HG02943 (cell line): ENCODE measurements at regions not wholly inside any gene's neighbourhood (a gene's known extent, or its start where the extent isn't known, plus 50 kb on each side); places are given as distances from the start of the nearest gene placed in this dataset.

ENCODE experiments used
- ATAC-seq: cut with Tn5 transposase; IDR thresholded peaks from one replicate; pipeline ENCODE4 v1.9.1; 2021; ENCODE audit warnings: mild to moderate bottlenecking, low read depth, moderate library complexity; ENCODE audit not compliant: unreplicated experiment

DNA sequence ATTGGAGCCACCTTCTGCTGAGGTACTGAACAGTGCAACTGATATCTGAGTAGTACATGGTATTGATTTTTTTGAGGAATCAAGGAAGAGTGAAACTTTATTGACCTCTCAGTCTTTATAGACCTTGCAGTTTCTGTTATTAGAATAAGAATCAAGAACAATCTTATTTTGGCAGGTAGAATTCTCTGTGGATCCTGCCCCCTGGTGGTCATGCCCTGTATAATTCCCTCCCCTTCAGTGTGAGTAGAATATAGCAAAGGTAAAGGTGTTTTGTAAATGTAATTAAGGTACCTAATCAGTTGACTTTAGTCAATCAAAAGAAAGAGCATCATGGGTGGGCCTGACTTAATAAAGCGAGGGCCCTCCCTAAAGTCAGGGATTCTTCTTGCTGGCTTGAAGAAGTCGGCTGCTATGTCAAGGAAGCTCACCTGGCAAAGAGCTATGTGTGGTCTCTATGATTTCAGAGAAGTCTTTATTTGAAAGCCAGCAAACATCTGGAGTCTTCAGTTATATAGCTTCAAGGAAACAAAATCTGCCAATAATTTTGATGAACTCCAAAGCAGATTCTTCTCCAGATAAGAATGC lies 142.8 kb downstream of the LSM5 start:
- no peak for ATAC-seq

DNA sequence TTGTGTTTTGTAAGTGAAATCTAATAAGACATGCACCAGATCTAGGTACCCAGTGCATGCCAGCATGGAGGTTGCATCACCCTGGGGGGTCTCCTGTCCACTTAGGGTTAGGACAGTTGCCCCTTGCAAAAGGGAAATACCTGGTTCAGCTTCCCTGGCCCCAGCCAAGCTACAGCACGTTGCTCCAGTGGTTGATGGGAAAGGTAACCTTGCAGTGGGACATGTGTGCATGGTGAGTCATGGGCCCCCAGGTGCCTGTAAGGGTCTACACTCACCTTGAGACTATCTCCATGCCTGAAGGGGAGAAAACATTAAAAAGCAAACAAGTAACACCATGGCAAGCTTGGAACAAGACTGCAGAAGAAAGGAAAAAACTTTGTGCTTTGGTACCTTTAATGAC lies 143.9 kb downstream of the LSM5 start:
- no peak for ATAC-seq

DNA sequence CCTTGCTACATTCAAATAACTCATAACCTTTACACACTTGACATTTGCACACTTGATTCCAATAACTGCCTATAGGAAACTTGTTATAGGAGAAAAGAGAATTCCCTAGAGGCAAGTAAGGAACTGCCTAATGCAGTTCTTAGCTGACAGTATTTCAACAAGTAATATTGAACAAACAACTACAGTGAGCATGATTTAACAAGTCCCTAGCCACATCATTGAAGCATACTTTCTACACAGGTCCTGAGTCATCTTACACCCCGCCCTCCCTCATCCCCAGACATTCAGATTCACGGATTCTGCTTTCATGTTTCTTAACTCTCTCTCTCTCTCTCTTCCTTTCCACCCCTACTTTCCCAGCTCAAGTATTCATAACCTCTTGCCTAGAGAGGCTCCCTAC lies 153.5 kb downstream of the LSM5 start:
- ATAC-seq: no peak

DNA sequence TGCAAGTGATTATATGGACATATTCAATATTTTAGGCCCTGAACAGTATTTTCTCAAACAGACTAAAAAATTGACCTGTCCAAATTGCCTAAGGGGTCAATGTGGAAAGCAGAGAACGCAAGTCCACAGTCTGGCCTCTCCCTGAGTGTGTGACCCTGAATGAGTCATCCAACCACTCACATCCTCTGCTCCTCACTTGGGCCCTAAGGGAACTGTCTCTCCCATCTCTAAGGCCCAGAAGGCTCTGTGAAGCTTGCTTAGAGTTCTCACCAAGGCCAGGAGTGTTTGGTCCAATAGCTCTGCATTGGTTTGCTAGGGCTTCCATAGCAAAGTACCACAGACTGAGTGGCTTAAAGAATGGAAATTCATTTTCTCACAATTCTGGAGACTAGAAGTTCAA lies 155.1 kb downstream of the LSM5 start:
- ATAC-seq: no peak

DNA sequence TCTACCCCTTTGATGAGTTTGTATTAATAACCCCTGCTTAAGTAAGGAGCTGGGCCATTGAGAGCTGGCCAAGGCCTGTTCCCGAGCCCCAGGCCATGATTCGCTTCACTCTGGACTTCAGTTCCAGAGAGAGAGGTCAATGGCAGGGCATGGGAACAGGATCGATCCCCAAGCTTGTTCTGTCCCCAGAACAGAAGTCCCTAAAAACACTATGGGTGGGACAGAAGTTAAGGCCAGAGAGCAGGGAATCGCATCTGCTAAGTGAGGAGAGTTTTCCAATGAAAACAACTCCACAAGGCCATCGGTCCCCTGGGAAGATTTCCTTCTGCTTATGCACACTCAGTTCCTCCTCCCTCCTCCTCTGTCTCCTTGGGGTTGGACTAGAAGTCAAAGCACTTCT lies 159.6 kb downstream of the LSM5 start:
- ATAC-seq: no peak

DNA sequence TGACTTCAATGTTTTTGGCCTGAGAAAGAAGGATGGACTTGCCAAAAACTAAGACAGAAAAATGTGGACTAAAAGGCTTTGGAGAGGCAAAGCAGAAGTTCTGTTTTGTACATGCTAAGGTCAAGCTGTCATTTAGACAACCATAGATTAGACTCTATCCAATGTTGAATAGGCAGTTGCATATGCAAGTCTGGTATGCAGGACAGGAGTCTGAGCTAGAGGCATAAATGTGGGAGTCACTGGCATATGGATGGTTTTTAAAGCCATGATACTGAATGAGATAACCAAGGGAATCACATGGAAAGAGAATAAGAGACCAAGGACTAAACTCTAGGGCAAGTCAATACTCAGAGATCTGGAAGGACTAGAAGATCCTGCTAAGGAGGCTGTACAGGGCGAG lies 164.1 kb downstream of the LSM5 start:
- no peak for ATAC-seq

DNA sequence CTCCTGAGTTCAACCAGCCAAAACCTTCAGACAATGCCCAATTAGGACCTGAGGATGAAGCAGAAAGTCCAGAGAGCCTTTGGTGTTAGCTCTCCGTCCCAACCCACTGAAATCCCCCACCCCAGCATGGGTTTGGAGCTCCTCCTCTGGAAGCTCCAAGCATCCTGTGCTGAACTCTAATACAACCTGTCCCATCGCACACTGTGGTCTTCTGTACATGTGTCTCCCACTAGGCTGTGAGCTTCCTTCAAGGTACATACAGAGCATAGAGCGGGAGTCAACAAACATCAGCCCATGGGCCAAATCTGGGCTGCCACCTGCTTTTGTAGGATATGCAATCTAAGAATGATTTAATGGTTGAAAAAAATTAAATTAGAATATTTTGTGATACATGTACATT lies 166.5 kb downstream of the LSM5 start:
- no peak for ATAC-seq

DNA sequence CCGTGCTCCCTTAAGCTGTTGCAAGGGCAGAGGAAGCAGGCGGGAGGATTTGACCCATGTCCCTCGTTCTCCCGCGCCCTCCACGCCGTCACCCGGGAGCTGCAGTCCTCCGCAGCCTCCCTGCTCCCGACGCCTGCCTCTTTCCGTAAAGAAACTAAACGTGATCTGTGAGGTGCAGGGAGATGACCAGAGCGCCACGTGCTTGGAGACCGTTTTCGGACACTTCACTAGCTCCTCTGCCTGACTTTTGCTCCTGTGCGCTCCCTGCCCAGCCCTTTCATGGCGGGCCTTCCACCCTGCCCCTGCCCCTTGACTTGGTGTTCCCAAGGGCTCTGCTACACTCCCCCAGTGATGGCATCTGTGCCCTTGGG lies 171.2 kb downstream of the LSM5 start:
- ATAC-seq: no peak

DNA sequence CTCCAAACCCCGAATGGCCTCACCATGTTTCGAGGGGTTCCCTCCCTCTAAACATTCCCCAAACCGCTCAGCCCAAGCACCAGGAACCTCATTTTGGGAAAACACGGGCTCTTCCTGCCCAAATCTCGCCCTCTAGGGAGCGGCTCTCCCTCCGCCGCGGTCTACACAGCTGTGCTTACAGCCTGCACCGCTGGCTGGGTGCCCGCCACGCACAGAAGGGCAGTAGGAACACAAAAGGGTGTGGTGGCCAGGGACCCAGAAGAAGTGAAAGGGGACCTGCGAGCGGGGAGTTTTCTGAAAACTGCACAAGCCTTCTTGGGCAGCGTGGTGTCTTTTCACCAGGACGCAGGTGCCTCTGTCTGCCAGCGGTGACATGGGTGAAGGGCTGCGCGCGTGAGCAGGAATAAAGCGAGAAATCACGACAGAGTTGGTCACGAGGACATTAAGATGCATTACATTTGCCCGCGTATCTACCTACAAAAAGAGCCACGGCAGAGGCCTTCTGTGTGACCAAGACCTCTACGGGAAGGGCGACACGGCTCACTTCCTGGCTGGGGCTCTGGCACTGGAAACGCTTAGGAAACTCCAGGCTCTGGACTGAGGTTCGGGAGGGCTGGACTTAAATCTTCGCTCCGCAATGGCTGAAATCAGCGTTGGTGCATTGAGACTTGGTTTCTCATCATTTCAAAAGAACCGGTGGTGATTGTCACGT lies 171.7 kb downstream of the LSM5 start:
- ATAC-seq: no peak

DNA sequence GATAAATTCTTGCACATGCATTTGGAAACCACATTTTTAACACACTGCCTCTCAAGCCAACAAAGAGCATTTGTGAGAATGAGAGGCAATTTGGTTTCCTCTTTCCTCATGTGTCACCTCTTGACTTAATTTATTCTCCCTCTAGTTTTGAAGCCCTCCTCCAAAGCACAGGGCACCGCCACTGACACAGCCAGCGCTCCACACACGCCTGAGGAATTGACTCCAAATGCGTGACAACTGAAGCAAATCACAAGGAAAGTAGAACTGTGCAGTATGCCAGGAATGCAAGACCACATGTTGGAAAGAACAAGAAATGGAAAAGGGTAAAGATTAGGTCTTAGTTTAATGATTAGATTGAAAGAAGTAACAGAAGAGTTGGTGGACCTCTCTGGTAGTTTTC lies 173.3 kb downstream of the LSM5 start:
- ATAC-seq: no peak

DNA sequence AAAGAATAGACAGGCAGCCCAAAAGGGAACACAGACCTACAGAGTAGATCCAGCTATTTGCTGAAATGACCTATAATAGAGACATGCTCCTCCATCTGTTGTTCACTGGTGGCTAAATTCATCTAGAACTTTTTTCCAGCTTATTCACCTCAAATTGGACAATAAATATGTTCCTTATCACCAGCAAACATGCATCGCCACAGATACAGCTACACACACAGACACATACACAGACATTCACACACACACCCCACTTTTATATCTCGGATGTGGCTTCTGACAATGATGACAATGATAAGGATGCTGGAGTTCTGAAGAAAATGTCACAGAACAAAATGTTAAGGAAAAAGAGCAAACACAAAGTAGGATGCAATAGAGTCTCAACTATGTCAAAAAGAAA lies 175.4 kb downstream of the LSM5 start:
- ATAC-seq: no peak

DNA sequence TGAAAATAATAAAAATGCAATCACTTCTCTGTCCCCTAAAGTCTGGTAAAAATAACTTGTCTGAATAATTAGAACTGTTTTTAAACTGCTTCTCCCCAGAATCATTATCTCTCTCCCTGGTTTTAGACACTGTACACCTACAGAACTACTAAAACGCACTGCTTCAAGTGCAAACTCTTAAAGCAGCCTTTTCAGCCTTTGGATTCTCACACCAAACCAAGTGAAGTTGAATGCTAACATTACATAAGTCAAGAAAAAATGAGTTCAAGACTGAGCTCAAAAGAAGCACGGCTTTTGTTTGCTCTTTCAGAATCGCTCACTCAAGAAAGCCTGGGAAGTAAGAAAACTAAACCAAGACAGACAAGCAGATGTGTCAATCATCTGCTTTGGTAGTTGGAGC lies 188.8 kb downstream of the LSM5 start:
- no peak for ATAC-seq

DNA sequence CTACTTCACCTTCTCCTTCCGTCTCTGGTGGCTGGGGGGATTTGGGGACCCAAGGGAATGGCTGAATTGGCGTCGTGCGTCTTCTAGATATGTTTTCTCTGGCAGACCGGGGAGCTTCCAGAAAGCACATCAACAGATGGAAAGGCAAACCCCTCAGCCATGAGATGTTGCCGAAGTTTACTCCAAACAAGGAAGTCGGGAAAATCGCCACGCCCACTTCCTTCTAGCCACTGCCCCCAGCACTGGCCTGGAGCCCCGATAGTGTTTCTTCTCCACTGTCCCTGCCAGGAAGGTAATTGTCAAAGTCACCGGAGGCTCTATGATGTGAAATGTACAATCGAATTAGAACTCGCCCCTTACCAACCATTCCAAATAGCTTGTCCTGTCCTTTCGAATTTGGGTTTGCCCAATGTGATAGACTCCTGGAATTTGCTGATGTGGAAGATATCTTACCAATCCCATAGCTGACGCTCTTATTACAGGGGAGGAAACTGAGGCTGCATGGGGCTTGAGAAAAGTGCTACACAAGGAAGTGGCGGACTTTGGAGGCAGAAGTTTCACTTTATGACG lies 191.0 kb downstream of the LSM5 start:
- ATAC-seq: no peak

DNA sequence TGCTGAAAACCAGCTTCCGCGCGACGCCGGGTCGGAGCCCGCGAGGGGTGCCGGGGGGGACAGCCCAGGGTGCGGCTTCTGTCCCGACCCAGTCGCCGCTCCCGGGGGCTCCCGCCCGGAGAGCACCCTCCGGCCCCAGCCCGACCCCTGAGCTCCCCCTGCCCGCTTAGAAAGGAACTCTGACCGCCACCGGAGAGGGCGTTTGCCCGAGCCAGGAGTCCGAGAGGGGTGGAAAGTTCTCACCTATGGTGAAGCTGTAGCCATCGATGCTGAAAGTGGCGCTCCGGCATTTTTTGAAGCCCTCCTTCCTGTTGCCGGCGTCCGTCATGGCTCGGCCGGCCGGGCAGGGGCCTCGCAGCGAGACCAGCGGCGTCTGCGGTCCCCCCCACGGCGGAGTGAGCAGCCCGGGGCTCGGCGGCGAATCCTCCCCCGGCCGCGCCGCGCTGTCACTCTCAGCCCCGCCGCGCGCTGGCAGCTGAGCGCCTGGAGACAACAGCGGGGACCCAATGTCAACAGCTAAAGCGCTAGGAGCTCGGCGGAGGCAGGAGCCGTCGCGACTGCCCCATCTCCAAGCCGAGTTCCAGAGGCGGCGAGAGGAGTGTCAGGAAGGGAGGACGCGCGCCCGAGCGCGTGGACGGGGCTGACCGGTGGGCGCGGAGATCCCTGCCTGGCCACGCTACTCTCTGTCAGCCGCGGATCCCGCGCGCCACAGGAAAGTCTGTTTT lies 191.6 kb downstream of the LSM5 start:
- no peak for ATAC-seq

DNA sequence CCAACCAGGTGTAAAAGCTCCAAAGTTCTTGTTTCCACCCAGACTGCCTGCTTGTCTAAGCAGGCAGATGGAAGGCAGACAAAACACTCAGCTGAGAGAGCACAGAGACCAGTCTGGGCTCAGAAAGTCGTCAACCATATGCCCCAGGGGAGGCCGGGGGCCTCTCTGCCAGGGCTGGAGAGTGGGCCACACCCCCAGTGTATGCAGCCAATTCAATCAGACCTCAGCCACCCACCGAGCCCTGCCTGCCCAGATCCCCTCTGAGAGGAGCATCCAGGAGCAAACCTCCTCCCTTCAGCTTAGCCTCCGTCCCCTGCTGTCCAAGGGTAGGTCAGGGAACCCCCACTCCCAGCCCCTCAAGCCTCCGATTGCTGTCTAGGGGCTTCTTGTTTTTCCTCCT lies 196.3 kb downstream of the LSM5 start:
- ATAC-seq: no peak

DNA sequence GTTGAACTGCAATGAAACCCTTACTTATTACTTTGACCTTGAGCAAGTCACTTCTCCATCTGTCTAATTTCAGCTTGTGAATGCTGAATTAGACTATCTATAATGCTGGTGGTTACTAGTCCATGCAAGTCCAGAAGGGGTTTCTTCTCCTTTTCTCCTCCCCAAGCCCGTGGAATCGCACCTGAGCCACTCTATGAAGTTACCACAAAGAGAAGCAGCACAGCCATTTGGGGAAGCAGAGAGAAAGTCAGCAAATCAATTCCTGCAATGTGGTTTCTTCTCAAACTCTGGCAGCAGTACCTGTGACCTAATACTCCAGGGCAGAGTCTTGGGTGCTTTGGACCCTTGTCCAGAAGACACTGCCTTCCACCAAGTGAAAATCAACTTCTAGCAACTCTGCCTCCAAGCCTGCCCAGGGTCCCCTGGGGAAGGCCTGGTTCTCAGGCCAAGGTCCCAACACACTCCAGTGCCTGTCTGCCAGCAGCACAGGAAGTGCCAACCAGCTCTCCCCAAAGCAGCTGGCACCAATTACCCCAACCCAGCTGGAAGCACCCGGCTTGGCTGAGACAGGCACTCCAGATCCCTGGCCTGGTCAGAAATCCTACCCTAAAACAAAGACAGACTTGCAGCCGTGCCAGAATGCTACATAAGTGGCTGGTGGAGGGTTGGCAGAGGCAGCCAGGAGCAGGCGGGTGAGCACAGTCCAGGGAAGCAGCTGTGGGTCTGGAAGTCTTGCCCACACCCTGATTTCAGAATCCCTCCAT lies 200.3 kb downstream of the LSM5 start:
- ATAC-seq: no peak

DNA sequence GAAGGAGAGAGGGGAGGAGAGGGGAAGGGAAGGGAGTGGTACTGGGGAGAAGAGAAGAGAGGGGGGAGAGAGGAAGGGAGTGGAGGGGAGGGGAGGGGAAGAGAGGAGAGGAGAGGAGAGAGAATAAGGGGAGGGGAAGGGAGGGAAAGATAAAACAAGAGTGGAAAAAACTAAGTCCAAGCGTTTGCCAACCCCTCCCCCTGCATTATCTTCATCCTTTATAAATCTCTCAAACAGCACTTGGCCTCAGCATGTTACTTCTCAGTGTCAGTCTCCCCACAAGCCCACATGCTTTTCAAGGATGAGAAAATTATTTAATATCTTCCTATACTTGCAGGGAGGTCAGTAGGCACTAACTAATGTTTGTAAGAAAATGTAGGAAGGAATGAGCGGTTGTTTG lies 204.5 kb downstream of the LSM5 start:
- ATAC-seq: no peak

DNA sequence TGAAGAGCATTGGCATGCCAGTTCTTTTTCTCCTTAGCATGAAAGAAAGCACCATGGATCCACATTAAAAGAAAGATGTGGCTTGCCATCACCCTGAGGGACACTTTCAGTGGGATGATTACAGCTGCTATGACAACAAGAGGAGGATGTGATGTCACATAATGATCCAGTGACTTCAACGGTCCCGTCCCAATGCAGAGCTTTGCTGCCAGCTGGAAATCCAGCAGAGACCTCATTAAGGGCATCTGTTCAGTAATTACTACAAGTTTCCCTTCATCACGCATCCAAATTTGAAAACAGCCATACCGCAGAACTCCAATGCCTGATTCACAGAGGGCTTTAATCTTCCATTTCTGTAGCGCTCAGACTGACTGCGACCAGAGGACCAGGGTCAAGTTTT lies 206.6 kb downstream of the LSM5 start:
- no peak for ATAC-seq

DNA sequence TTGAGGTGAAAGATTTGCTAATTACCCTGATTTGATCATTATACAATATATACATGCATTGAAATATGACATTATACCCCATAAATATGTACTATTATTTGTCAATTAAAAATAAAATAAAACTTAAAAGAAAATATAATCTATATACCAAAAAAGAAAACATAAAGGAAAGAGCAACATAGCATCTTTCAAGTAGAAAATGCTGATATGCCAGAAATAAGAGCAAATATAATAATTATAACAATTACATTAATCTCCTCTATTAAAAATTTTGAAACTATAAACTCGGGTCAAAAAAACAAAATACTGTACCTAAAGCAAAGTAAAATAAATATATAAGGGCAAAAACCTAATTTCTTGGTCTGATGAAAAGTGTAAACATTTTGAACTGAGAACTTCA lies 209.3 kb upstream of the PDE1C start:
- no peak for ATAC-seq

DNA sequence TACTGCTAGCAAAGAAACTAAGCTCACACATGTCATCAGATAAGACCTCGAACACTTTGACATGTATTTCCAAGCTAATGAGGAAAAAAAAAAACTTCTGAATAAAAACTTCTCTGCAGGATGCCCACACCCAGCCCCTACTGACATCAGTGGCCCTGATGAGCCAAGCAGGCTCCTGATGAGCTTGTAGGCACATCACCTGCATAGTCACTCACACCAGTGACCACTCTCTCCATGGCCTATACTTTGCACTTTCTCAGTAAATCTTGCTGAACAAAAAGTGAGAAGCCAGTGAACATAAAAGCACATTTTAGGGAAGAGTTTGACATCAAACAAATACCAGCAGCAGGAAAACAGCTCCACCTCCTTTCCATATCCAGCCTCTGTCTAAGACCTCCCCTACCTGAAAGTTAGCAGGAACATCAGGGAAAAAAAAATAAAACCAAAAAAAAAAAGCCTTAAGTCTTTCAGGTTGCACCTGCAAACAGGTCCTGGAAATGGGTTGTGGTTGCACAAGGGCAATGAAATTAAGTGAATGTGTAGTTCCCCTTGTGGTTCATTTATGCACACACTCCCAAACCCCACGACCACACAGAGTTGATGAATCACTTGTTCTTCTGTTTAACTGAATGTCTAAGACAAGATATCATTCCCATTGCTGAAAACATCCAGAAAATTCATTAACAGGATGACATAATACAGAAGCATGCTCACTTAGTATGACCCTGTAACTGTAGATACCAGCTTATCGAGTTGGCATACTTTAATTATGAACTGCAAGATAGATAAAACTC lies 205.2 kb upstream of the PDE1C start:
- ATAC-seq: no peak
